GM06990 (cell line): ENCODE measurements at regions not wholly inside any gene's neighbourhood (a gene's known extent, or its start where the extent isn't known, plus 50 kb on each side); places are given as distances from the start of the nearest gene placed in this dataset.

ENCODE experiments used
- DNase-seq: peaks from one replicate; pipeline ENCODE4 v3.0.0-alpha.2; 2011; ENCODE audit not compliant: insufficient read length; ENCODE audit errors: extremely low read depth
- H3K27me3 ChIP-seq: replicated peaks from 2 replicates; pipeline ENCODE4 v1.6.0; 2011; ENCODE audit warnings: low read length; ENCODE audit not compliant: control insufficient read depth, insufficient read depth
- H3K36me3 ChIP-seq: 2 replicates; pipeline ENCODE4 v1.5.1; 2011; ENCODE audit warnings: low read length; ENCODE audit not compliant: control insufficient read depth, insufficient read depth
- H3K4me3 ChIP-seq: replicated peaks from 2 replicates; pipeline ENCODE4 v1.5.1; 2011; ENCODE audit warnings: low read depth, mild to moderate bottlenecking, control low read depth, low read length
- CTCF ChIP-seq: IDR thresholded peaks from 2 replicates; pipeline ENCODE4 v1.5.1; 2011; ENCODE audit warnings: low read length, control low read depth, mild to moderate bottlenecking, inconsistent platforms; ENCODE audit not compliant: insufficient read depth, poor library complexity, severe bottlenecking

GRCh38 chr12:83763425-83763824 lies 1076.7 kb downstream of the TMTC2 start:
- TF ChIP-seq CTCF = no peak
- DNase-seq = no peak
- H3K36me3 ChIP-seq = no peaks in the 10 kb centered on the region
- H3K4me3 ChIP-seq = no peak overlapping the region
- H3K27me3 ChIP-seq = no peaks in the 10 kb centered on the region

GRCh38 chr12:83759906-83760305 lies 1073.2 kb downstream of the TMTC2 start:
- no peak for TF ChIP-seq CTCF
- Histone ChIP-seq H3K27me3 (no peaks in the 10 kb centered on the region), H3K36me3 (no peaks in the 10 kb centered on the region), H3K4me3 (no peak overlapping the region)
- DNase-seq = no peak

- Histone ChIP-seq H3K27me3 (no peaks in the 10 kb centered on the region), H3K4me3 (no peak overlapping the region), H3K36me3 (no peaks in the 10 kb centered on the region)
- no peak for DNase-seq
- no peak for TF ChIP-seq CTCF
Measured at GRCh38 chr12:83758888-83759631, 1072.4 kb downstream of the TMTC2 start.

GRCh38 chr12:83753904-83754303 lies 1067.2 kb downstream of the TMTC2 start:
- DNase-seq = no peak
- H3K36me3 ChIP-seq = no peaks in the 10 kb centered on the region
- H3K27me3 ChIP-seq = no peaks in the 10 kb centered on the region
- TF ChIP-seq CTCF = no peak
- H3K4me3 ChIP-seq = no peak overlapping the region

- Histone ChIP-seq H3K4me3 (no peak overlapping the region), H3K27me3 (no peaks in the 10 kb centered on the region), H3K36me3 (no peaks in the 10 kb centered on the region)
- TF ChIP-seq CTCF = no peak
- DNase-seq = no peak
Measured at GRCh38 chr12:83753205-83753604, 1066.5 kb downstream of the TMTC2 start.

- Histone ChIP-seq H3K36me3 (no peaks in the 10 kb centered on the region), H3K4me3 (no peak overlapping the region), H3K27me3 (no peaks in the 10 kb centered on the region)
- TF ChIP-seq CTCF = no peak
- DNase-seq = no peak
Measured at GRCh38 chr12:83739607-83740006, 1052.9 kb downstream of the TMTC2 start.
